Stomach (tissue), 8 donors: ENCODE measurements at regions not wholly inside any gene's neighbourhood (a gene's known extent, or its start where the extent isn't known, plus 50 kb on each side); places are given as distances from the start of the nearest gene placed in this dataset.

Experiments
- DNase-seq, 2 donors: peaks; one replicate each; pipeline versions ENCODE4 v3.0.0 to v3.0.0-alpha.2; 2013 to 2019
- H3K27ac ChIP-seq, 5 donors: fragments of 200-600 bp in 4 of 5; sonication (generic) in 4 of 5; one replicate each; pipeline ENCODE4 v1.5.1; 2013 to 2019; ENCODE audit warnings: mild to moderate bottlenecking in 1 of 5, moderate library complexity in 1 of 5
- H3K27me3 ChIP-seq, 3 donors: fragments of 200-600 bp; sonication (generic); one replicate each; pipeline ENCODE4 v1.5.1; 2017 to 2019; ENCODE audit warnings: mixed run types in 1 of 3
- H3K36me3 ChIP-seq, 4 donors: fragments of 200-600 bp; sonication (generic); 1 replicate in 3 of 4; 2 replicates in 1 of 4; pipeline ENCODE4 v1.5.1; 2016 to 2019
- H3K4me1 ChIP-seq, 4 donors: fragments of 200-600 bp; sonication (generic); one replicate each; pipeline ENCODE4 v1.5.1; 2016 to 2019
- H3K4me3 ChIP-seq, 4 donors: fragments of 200-600 bp; sonication (generic) in 3 of 4; one replicate each; pipeline ENCODE4 v1.5.1; 2016 to 2019; ENCODE audit warnings: mild to moderate bottlenecking in 1 of 4
- H3K9me3 ChIP-seq, 4 donors: fragments of 200-600 bp; sonication (generic); one replicate each; pipeline ENCODE4 v1.5.1; 2016 to 2019
- EP300 ChIP-seq: sonication (generic); formaldehyde crosslinking; IDR thresholded peaks from one replicate; pipeline ENCODE4 v1.6.1; 2017; ENCODE audit warnings: antibody characterized with exemption
- POLR2A ChIP-seq, 4 donors: fragments of 450-650 bp; IDR thresholded peaks; one replicate each; pipeline ENCODE4 v1.6.1; 2016; ENCODE audit warnings: antibody characterized with exemption in 4 of 4, control low read depth in 2 of 4, mild to moderate bottlenecking in 1 of 4, moderate library complexity in 1 of 4
- POLR2AphosphoS5 ChIP-seq, 3 donors: sonication (generic); formaldehyde crosslinking; IDR thresholded peaks; one replicate each; pipeline ENCODE4 v1.6.1; 2016; ENCODE audit warnings: antibody characterized with exemption in 3 of 3
- WGBS, 5 donors: extraction: QIAGEN DNeasy Blood & Tissue Kit in 3 of 5; methylation state at CpG; one replicate each; pipeline versions ENCODE4 v1.1.5 to v1.1.7; 2013 to 2018; 5-methylcytosine and 5-hydroxymethylcytosine counted together
- intact Hi-C: fragments of 100-400 bp; cut with DNase I; formaldehyde crosslinking; loops from one replicate; pipeline ENCODE4 v1.15.1; 2023; ENCODE audit warnings: low total_unique reads
- TF ChIP-seq, protein P1 (sequence below), 7 experiments: fragments of 450-650 bp in 4 of 7; fragments of 200-600 bp in 3 of 7; sonication (generic) in 3 of 7; IDR thresholded peaks; one replicate each; pipeline ENCODE4 v1.5.1; 2016 to 2019; ENCODE audit warnings: antibody characterized with exemption in 7 of 7, control low read depth in 2 of 7, mild to moderate bottlenecking in 1 of 7
- donor health status: healthy with polysubstance abuse.
- donor health status: Bipolar disorder and iron deficiency.
- donor health status: healthy.

GRCh38 chr15:31461375-31461774, 134.7 kb downstream of the KLF13 start:
- TF ChIP-seq POLR2A (IDR thresholded peaks at IDR 0.05), result no peak
- TF ChIP-seq, protein P1, sequence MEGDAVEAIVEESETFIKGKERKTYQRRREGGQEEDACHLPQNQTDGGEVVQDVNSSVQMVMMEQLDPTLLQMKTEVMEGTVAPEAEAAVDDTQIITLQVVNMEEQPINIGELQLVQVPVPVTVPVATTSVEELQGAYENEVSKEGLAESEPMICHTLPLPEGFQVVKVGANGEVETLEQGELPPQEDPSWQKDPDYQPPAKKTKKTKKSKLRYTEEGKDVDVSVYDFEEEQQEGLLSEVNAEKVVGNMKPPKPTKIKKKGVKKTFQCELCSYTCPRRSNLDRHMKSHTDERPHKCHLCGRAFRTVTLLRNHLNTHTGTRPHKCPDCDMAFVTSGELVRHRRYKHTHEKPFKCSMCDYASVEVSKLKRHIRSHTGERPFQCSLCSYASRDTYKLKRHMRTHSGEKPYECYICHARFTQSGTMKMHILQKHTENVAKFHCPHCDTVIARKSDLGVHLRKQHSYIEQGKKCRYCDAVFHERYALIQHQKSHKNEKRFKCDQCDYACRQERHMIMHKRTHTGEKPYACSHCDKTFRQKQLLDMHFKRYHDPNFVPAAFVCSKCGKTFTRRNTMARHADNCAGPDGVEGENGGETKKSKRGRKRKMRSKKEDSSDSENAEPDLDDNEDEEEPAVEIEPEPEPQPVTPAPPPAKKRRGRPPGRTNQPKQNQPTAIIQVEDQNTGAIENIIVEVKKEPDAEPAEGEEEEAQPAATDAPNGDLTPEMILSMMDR (IDR thresholded peaks at IDR 0.05), result no peak
- no peak for TF ChIP-seq EP300
- no peak for TF ChIP-seq POLR2AphosphoS5 (IDR thresholded peaks at IDR 0.05)
- H3K9me3 ChIP-seq, result no peaks in the 10 kb centered on the region
- H3K36me3 ChIP-seq, result no peaks in the 10 kb centered on the region
- intact Hi-C loops, result no loop called here
- no peak overlapping the region for H3K27ac ChIP-seq
- H3K27me3 ChIP-seq, result peaks cover 0 to 4% (median 0%) of the 10 kb centered on the region in 3 donors
- peak in 1 of 2 donors; percentile 21 for DNase-seq
- H3K4me3 ChIP-seq, result no peak overlapping the region
- no peaks in the 10 kb centered on the region for H3K4me1 ChIP-seq
- WGBS, 5 donors, result 89 to 94% (median 92%) methylated on average over 5 of the region's 5 CpGs

DNA sequence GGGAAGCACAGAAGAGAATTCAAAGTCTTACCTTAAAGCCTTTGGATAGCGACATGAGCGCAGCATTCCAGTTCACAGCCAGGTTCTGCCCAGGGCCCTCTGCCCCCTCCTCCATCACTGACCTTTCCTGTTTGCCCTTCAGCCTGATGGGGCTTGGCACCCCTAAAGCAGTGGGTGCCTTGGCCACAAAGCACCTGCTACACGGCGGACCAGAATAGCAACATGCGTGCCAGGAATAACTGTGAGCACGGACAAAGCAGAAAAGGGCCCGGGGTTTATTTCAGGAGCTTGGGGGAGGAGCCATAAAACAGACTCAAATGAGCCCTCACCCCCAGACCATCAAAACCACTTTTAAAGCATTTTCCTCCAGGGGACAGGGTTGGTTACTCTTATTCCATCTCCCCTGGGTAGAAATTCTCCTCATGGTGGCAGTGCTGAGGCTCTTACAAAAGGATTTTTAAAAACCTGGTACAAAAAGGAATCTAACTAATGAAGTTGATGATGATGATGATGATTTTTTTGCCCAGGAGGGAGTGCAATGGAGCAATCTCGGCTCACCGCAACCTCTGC, 135.4 kb downstream of the KLF13 start:
- no peak overlapping the region for H3K4me3 ChIP-seq
- peaks cover 0 to 4% (median 0%) of the 10 kb centered on the region in 3 donors for H3K27me3 ChIP-seq
- H3K4me1 ChIP-seq, result no peaks in the 10 kb centered on the region
- no peaks in the 10 kb centered on the region for H3K36me3 ChIP-seq
- intact Hi-C loops, result no loop called here
- 81 to 92% (median 89%) methylated on average over 9 of the region's 9 CpGs for WGBS, 5 donors
- H3K27ac ChIP-seq, result no peak overlapping the region
- H3K9me3 ChIP-seq, result no peaks in the 10 kb centered on the region
- no peak for TF ChIP-seq POLR2AphosphoS5 (IDR thresholded peaks at IDR 0.05)
- DNase-seq, result peak in 1 of 2 donors; percentile 15

DNA sequence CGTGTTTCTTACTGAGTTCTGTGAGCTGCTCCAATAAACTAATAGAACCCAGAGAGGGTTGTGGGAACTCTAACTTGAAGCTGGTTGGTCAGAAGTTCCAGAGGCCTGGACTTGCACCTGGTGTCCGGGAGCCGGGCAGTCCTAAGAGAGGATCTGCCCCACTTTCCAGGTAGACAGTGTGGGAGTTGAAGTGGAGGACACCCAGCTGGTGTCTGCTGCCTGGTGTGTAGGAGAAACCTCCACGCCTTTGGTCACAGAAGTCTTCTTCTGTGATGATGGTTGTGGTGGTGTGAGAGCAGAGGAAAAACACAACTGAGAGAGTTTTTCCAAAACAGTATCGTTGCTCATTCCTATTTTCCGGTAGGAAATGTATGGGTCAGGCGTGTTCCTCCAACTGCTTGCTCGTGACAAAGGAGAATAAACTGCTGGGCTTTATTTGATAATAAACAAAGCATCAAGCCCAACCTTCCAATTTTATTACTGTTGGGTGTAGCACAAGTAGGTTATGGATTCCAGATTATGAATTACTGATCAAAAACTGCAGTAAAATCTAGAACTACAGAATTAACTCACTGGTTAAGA, 137.0 kb downstream of the KLF13 start:
- intact Hi-C loops, result no loop called here

GRCh38 chr15:31464216-31465082, 137.8 kb downstream of the KLF13 start:
- TF ChIP-seq EP300 (no peak), POLR2A (IDR thresholded peaks at IDR 0.05) (no peak), POLR2AphosphoS5 (IDR thresholded peaks at IDR 0.05) (no peak)
- TF ChIP-seq, protein P1 (IDR thresholded peaks at IDR 0.05), result no peak
- H3K36me3 ChIP-seq, result no peaks in the 10 kb centered on the region
- no peaks in the 10 kb centered on the region for H3K9me3 ChIP-seq
- intact Hi-C loops, result no loop called here
- WGBS, 5 donors, result 72 to 81% (median 78%) methylated on average over 11 to 13 of the region's 13 CpGs
- peaks cover 0 to 14% (median 0%) of the 10 kb centered on the region in 3 donors for H3K27me3 ChIP-seq
- DNase-seq, result peak in 1 of 2 donors; percentile 17
- H3K4me3 ChIP-seq, result no peak overlapping the region
- peak overlapping the region in 1 of 5 donors; percentile 51 for H3K27ac ChIP-seq
- no peaks in the 10 kb centered on the region for H3K4me1 ChIP-seq

More for the DNA sequence above, 137.0 kb downstream of the KLF13 start:
- H3K9me3 ChIP-seq, result no peaks in the 10 kb centered on the region
- no peak overlapping the region for H3K4me3 ChIP-seq
- no peak overlapping the region for H3K27ac ChIP-seq
- no peaks in the 10 kb centered on the region for H3K36me3 ChIP-seq
- peak in 1 of 2 donors; percentile 10 for DNase-seq
- TF ChIP-seq EP300 (no peak), POLR2AphosphoS5 (IDR thresholded peaks at IDR 0.05) (no peak), POLR2A (IDR thresholded peaks at IDR 0.05) (no peak)
- TF ChIP-seq, protein P1 (IDR thresholded peaks at IDR 0.05), result no peak
- 64 to 77% (median 67%) methylated on average over 8 of the region's 8 CpGs for WGBS, 5 donors
- H3K27me3 ChIP-seq, result peaks cover 0 to 5% (median 0%) of the 10 kb centered on the region in 3 donors
- no peaks in the 10 kb centered on the region for H3K4me1 ChIP-seq
